HG03060 (cell line): ENCODE measurements at regions not wholly inside any gene's neighbourhood (a gene's known extent, or its start where the extent isn't known, plus 50 kb on each side); places are given as distances from the start of the nearest gene placed in this dataset.
"Not testable (repeated sequence)": the region's sequence is repeated elsewhere in the genome, so short reads cannot be mapped to it uniquely, and the experiment has no call there.

ENCODE experiments used
- ATAC-seq: cut with Tn5 transposase; IDR thresholded peaks from one replicate; pipeline ENCODE4 v1.9.1; 2021; ENCODE audit warnings: low read depth, moderate number of reproducible peaks; ENCODE audit not compliant: unreplicated experiment

DNA sequence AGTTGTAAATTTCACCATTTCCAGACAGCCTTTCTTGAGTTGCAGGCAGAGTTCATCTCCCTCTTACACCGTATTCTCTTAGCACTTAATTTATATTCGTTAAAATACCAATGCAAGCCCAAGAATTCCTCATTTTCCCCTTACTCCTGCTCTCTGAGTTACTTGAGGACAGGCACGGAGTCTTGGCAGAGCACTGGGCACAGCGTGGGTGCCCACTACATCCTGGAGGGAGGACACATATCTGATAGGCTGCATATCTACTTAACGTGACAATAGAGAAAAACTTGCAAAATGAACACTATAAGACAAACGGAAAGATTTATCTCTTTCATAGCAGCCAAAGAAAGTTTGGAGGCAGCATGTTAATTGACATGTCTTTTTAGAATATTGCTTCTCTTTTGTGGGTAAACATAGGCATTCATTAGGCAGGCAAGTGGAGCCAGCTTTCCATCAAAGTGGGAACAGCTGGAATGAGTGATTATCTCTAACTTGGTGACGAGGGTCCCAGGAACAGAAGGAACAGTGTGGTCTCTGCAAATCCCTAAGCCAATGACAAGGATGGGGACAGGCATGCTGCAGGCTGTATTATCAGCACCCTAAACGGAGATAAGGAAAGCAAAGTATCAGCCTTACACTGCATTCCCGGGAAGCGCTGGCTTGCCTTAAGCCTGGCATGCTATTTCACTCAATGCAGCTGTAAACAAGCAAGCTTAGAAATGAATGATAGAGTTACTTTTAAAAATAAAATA is 116.5 kb downstream of the RTP4 start:
- no peak for ATAC-seq

DNA sequence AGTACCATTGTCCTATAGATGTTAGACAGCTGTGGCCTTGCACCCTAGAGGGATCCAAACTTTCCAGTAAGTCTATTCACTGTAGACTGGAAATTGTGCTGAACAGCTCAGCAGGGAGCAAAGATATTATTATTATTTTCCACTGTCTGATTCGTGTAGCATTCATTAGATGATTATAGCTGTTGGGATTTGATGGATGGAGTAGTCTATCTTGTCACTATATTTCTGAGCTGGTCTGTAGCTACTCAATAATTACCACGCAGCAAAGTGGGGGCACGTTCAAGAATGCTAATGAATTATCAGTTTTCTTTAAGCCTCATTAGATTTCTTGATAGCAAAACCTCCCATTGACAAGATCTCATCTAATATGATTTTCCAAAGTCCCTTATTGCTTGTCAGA is 113.2 kb downstream of the RTP4 start:
- ATAC-seq: no peak

DNA sequence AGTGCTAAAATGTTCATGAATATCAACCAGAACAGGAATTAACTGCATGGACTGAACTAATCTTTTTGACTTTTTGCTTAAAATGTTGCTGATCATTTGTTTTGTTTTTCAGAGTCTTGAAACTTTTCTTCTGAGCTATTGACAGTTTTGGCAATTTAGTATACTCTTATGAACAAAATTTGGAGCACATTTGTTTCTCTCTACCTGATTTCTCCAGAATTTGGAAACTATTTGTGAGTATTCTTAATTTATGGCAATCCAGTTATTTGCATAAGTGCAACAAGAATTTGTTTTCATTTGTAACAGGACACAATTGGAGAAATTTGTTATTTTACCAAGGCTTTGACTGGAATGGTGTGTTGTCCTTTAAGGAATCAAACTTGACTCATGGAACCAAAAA is 107.4 kb downstream of the RTP4 start:
- not testable (repeated sequence) for ATAC-seq

DNA sequence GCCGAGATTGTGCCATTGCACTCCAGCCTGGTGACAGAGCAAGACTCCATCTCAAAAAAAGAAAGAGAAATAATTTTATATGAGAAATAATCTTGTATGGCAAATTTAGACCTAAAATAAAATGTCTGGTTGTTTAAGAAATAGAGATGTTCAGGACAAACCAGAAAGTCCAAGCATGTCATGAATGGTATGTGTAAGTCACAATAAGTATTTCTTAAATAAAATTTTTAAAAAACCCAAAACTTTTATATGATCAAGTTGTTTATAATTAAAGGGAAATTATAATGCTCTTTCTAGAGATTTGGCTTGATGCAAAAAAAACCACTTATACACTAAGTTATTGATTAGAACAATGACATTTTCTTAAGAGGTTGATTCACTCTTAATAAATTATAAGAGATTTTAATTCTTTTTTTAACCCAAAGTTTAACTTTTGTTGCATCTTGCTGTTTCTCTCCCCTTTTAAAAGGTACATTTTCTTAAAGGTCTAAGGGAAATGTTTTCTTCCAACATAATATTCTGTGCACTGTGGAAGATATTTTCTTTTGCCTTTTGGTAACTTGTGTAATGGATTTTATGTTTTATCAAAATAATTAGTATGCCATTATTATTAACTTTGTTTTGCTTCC is 105.7 kb downstream of the RTP4 start:
- no peak for ATAC-seq

DNA sequence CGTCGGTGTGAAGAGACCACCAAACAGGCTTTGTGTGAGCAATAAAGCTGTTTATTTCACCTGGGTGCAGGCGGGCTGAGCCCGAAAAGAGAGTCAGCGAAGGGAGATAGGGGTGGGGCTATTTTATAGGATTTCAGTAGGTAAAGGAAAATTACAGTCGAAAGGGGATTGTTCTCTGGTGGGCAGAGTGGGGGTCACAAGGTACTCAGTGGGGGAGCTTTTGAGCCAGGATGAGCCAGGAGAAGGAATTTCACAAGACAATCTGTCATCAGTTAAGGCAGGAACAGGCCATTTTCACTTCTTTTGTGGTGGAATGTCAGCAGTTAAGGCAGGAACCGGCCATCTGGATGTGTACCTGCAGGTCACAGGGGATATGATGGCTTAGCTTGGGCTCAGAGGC is 98.1 kb downstream of the RTP4 start:
- ATAC-seq: not testable (repeated sequence)

DNA sequence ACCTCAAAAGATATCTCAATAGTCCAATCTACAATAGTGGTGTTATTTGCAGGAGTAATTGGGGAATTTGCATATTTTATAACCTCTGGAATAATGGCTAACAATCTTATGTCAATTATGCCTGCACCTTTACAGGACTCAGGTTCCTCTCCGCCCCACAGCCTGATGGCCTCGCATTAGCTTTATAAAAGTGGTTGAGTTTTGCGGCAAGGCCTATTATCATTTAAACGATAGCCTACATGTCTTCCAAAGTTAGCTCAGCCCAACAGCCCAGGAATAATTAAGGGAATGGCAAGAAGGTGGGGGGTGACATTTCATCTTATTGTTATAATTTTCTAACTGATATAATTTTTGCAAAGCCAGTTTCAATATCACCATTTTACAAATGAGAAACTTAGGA is 97.3 kb downstream of the RTP4 start:
- ATAC-seq: no peak

DNA sequence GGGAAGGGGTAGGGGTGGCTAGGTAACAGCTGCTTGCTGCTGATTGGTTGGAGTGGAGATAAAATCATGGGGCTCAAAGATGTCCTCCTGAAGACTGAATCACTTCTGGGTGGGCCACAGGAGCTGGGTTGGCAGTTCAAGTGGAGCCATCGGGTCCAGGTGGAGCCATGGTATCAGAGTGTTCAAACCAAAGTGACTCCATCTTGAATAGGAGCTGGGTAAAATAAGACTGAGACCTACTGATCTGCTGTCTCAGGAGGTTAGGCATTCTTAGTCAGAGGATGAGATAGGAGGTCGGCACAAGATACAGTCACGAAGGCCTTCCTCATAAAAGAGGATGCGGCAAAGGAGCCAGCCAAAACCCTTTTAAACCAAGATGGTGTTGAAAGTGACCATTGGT is 96.5 kb downstream of the RTP4 start:
- no peak for ATAC-seq

DNA sequence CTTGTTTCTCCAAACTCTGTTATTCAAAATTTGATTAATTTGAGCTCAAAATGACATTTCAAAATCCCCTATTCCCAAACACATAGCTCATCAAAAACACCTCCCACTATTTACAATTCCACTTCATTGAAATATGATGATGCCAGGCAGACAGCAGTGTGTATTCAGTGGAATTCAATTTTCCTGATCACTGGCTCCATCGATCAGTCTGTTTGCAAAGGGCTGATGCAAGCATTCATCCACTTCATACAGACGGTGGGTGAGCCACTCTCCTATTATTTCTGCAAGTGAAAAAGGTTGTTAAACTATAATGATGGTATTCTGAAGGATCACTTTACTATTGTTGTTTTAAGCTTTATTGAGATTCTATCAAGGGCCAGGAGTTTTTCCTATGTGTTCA is 90.7 kb downstream of the RTP4 start:
- ATAC-seq: no peak

DNA sequence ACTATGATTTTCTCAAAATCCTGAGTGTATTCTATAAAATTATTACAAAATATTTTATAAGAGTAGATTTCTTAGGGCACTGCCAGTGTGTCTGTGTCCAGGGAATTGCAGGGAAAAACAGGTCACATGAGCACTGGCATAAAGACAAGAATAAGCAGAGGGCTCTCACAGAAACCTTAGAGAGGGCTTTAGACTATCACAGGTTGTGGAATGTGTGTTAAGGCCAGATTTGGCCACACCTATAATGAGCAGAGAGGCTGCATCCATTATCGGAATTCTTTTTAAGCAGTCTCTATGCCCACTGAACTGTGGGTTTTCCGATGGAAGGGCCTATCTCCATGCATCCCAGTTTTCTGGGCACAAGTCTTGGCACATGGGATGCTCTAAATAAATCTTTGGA is 90.2 kb downstream of the RTP4 start:
- no peak for ATAC-seq

DNA sequence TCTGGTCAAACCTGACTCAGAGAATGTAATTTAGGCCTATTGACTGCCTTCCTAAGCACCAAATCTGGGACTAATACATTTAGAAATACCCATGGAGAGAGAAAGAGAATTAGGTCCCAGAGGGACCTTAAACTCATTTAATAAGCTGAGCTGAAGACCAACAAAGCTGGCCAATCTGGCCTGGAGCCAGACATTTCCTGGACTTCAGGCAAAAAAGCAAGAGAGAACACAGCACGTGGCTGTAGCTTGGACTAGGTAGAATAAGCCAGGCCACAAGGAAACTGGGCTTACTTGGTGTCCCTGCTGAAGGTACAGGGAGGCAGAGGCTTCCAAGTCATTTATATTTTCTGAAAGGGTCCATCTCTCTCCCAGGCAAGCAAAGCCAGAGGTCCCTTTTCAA is 88.1 kb downstream of the RTP4 start:
- ATAC-seq: no peak

DNA sequence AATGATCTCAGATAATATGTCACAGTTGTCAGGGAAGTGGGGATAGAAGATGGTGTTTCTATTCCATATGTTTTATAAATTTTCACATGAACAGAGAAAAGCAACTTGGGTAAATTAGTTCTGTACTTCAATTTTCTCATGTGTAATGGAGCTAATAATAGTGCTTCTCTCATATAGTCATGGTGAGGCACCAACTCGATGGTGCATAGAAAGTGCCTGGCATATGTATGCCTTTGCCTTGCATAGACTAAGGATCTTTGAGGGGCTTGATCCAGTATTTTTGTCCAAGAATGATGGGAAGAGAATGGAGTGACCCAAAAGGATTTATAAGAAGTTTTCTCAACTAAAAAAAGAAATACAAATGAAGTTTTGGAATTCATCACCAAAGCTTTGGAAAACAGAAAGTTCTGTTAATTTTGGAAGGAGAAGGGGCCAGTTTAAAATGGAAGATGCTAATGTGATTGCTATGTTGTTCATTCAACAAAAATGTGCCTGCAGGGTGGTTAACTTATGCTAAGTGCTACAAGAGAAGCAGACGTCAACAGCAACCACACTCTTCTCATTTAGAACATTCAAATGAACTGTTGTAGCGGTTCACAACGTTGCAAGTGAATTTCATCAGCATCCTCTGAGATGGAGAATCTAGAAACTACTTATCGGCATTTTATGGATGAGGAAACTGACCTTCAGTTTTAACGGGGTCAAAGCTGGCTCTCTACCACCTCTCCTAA is 86.1 kb downstream of the RTP4 start:
- ATAC-seq: no peak

DNA sequence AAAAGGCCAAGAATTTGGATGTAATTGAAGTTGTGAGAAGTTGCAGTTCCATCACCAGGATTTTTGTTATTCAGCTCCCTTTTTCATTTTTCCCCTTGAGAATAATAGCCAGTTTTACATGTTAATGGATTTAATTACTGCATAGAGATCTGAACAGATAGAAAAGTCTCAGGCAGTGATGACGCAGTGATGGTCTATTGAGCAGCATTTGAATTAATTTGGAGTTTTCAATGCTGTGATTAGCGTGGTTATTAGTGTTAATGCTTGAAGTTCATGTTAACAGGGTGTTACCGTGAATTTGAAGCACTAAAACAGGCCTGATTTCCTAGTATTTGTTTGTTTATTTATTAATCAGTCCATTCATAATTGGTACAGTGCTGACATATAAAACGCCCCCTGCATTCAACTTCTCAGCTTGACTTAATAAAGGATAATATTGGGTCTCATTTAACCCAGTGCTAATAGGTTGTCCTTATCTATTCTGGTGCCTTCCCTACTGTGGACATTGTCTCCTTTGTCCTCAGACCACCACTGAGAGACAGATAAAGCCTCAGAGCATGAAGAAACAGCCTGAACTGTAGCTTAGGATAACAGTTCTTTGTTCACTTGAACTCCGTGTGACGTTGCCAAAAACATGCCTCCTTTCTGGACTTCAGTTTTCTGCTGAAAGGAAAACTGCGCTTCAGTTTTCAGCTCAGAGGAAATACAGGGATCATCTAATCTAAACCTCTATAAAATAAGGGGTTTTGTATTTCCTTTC is 82.4 kb downstream of the RTP4 start:
- no peak for ATAC-seq

DNA sequence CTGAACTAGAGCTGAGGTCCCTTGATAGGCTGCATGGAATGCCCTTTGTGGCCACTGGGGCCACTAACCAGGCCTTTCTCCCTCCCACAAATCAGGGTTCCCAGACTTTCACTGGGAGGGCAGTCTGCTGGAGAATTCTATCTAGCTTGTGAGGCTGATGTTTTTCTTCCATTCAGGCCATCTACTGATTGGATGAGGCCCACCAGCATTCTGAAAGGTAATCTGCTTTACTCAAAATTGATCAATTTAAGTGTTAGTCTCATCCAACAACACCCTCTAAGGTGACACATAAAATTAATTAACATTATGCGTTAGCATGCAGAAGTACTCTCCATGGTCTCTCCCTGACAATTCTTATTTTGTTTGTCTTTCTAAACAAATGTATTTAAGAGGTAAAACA is 80.5 kb downstream of the RTP4 start:
- no peak for ATAC-seq

DNA sequence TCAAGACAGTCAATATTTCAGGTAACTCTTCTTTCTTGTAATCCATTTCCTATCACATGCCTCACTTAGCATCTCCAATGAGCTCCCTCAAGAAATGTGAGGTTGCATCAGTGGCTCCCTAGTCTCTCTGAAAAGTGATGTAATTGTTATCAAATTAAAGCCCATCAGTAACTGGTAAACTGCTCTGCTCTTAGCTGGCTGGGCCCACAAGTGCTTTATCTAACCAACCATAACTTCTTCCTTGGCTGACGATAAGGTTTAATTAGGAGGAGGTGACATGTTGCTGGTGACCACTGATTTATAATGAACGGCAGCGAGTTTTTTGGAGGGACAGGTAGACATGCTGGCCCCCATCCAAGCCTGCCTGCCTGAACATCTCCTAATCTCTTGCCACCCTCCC is 79.6 kb downstream of the RTP4 start:
- no peak for ATAC-seq

DNA sequence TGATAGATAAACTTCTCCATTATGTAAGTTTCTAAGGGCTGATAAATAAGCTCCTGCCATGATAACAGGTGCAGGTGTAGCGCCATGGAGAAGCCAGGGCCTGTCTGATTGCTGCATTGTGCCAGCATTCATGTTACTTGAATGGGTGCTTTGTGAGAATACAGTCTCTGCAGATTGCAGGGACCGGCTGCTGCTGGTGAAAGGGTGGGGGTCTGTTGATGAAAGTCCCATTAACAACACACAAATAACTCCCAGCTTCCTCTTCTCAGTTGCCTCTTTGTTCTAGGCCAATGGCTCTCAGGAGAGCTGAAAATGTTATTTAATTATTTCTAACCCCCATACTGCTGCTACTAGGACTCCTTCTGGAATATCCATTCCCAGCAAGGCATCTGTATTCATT is 77.2 kb downstream of the RTP4 start:
- no peak for ATAC-seq

DNA sequence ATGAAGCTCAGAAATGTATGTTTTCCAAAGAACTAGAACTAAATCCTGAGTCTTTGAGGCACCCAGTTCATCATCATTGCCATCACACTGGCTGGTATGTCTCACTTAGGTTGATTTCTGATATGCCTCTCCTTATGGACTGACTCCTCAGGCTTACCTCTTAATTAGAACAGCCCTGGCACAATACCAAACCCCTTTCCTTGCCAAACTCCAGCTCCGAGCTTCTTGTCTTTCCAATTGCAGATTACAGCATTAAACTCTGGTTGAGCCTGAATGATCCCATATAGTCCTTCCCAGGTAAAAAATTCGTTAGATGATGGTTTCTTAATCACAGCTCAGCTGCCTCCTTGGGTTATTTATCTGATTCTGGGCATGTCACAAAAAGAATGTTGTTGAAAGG is 66.3 kb downstream of the RTP4 start:
- no peak for ATAC-seq

DNA sequence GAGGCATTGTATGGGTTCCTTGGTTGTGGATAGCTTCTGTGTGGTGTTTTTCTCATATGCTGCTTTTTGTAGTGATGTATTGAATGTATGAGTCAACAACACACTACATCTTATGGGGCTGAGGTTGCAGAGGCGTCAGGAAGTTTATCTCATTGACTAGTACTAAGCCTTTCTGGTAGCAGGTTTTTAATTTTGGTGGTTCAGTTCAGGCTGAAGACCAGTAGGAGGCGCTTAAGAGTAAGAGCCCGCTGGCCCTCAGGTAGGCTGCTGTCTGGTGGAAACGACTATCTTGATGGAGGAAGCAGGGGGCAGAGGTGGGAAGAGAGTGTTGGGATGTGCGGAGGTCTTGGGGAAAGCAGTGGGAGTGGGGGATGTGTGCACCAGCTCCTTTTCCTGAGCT is 62.4 kb downstream of the RTP4 start:
- no peak for ATAC-seq
